BLaER1 (cell line): ENCODE measurements at regions not wholly inside any gene's neighbourhood (a gene's known extent, or its start where the extent isn't known, plus 50 kb on each side); places are given as distances from the start of the nearest gene placed in this dataset.
"Not testable (repeated sequence)": the region's sequence is repeated elsewhere in the genome, so short reads cannot be mapped to it uniquely, and the experiment has no call there.

Experiments
- H3K27ac ChIP-seq: shearing (Covaris generic); formaldehyde crosslinking; 2 replicates; pipeline ENCODE4 v1.8.1; 2022
- H3K27me3 ChIP-seq: shearing (Covaris generic); formaldehyde crosslinking; 2 replicates; pipeline ENCODE4 v1.8.1; 2022
- H3K36me3 ChIP-seq: shearing (Covaris generic); formaldehyde crosslinking; 2 replicates; pipeline ENCODE4 v1.8.1; 2022
- H3K4me1 ChIP-seq: shearing (Covaris generic); formaldehyde crosslinking; 2 replicates; pipeline ENCODE4 v1.8.1; 2022
- H3K4me2 ChIP-seq: shearing (Covaris generic); formaldehyde crosslinking; 2 replicates; pipeline ENCODE4 v1.8.1; 2022
- H3K4me3 ChIP-seq: shearing (Covaris generic); formaldehyde crosslinking; 2 replicates; pipeline ENCODE4 v1.8.1; 2022
- H3K9ac ChIP-seq: shearing (Covaris generic); formaldehyde crosslinking; 2 replicates; pipeline ENCODE4 v1.8.1; 2022
- H3K9me3 ChIP-seq: shearing (Covaris generic); formaldehyde crosslinking; 2 replicates; pipeline ENCODE4 v1.8.1; 2022
- H4K20me1 ChIP-seq: shearing (Covaris generic); formaldehyde crosslinking; 2 replicates; pipeline ENCODE4 v1.8.1; 2022
- Cebpa-rat ChIP-seq: shearing (Covaris generic); IDR thresholded peaks from 2 replicates; pipeline ENCODE4 v1.8.1; 2022

DNA sequence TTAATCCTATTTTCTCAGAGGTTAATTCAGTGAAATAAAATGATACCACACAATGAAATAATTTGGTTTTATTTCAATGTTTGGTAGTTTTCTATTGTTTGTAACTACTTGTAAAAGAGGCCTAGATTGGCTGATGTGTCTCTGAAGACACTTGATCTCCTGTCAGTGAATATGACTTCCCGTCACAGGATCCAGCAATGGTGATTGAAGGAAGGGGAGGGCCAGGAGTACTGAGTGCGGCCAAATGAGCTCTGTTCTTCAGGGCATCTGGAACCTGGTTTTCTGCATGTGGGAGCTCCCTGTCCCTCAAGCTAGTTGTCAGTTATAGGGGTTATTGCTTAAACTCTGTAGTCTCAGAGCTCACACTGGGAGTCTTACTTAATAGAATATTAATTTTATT, 86.5 kb upstream of the OTUD4 start:
- Histone ChIP-seq H3K9ac (no peak overlapping the region), H3K9me3 (no peaks in the 10 kb centered on the region), H3K4me2 (no peak overlapping the region), H3K4me3 (no peak overlapping the region), H3K27me3 (no peaks in the 10 kb centered on the region), H3K36me3 (no peaks in the 10 kb centered on the region), H4K20me1 (no peaks in the 10 kb centered on the region), H3K27ac (no peak overlapping the region), H3K4me1 (no peaks in the 10 kb centered on the region)
- no peak for TF ChIP-seq Cebpa-rat

DNA sequence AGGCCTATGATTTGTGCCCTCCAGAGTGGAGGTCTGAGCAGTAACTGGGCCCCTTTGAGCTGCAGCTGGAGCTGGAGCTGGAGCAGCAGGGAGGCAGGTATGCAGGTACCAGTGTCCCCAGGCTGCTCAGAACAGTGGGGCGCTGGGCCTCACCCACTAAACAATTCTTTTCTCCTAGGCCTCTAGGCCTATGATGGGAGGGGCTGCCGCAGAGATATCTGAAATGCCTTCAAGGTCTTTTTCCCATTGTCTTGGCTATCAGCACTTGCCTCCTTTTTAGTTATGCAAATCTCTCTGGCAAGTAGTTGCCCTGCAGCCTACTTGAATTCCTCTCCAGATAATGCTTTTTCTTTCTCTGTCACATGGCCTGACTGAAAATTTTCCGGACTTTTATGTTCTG, 79.7 kb upstream of the OTUD4 start:
- H3K4me1 ChIP-seq, result no peaks in the 10 kb centered on the region
- no peak for TF ChIP-seq Cebpa-rat

GRCh38 chr4:145255311-145255710, 74.9 kb upstream of the OTUD4 start:
- peaks cover 15% of the 10 kb centered on the region for H3K9me3 ChIP-seq
- H3K4me2 ChIP-seq, H3K27me3 ChIP-seq, H3K36me3 ChIP-seq, H3K27ac ChIP-seq, H3K4me1 ChIP-seq, H3K9ac ChIP-seq, H4K20me1 ChIP-seq, H3K4me3 ChIP-seq: not testable (repeated sequence)

More for the DNA sequence above, 79.7 kb upstream of the OTUD4 start:
- Histone ChIP-seq H3K9ac (no peak overlapping the region), H4K20me1 (no peaks in the 10 kb centered on the region), H3K27me3 (no peaks in the 10 kb centered on the region), H3K4me2 (no peak overlapping the region), H3K4me3 (no peak overlapping the region), H3K27ac (no peak overlapping the region), H3K9me3 (peaks cover 23% of the 10 kb centered on the region), H3K36me3 (no peaks in the 10 kb centered on the region)

DNA sequence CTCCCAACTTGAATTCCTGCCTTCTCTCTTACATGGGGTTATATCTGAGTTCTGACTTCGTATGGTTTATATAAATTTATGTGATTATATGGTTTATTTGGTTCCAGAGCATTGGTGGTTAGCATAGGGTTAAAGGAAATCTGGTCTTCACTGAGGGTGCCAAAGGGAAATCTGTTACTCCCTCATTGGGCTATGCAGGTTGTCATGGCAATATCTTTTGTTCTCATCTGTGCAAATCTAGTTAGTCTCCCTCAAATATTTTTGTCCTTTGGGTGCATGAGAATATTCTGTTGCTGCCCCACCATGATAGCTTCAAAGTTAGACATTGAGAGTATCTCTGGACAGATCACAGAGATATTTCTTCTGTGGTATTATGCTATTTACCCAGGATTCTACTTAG, 71.8 kb upstream of the OTUD4 start:
- H3K4me3 ChIP-seq, result no peak overlapping the region
- TF ChIP-seq Cebpa-rat, result no peak

GRCh38 chr4:145251391-145251790, 71.0 kb upstream of the OTUD4 start:
- H3K27ac ChIP-seq, result no peak overlapping the region
- H3K4me3 ChIP-seq, result no peak overlapping the region
- TF ChIP-seq Cebpa-rat, result no peak

More for the DNA sequence above, 71.8 kb upstream of the OTUD4 start:
- Histone ChIP-seq H4K20me1 (no peaks in the 10 kb centered on the region), H3K4me2 (no peak overlapping the region), H3K4me1 (no peaks in the 10 kb centered on the region), H3K27ac (no peak overlapping the region), H3K36me3 (no peaks in the 10 kb centered on the region), H3K9me3 (no peaks in the 10 kb centered on the region), H3K9ac (no peak overlapping the region), H3K27me3 (no peaks in the 10 kb centered on the region)

DNA sequence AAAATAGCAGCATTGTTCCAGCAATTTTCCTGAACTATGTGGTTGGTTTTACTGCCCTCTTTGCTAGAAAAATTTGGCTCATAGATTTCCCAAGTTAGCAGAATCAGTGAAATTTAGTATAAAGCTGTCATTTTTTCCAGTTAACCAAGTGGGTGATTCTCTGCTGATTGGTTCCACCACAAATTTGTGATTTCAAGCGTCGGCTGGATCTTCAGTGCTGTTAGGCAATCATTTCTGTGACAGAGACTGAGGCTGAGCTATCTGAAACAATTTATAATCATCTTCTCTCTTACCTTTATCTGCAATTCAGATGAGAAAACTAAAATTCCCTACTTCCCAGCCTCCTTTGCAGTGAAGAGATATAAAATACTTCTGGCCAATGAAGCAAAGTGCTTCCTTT, 68.6 kb upstream of the OTUD4 start:
- Histone ChIP-seq H3K9me3 (peaks cover 6% of the 10 kb centered on the region; the same call in 1 of the 2 replicates), H4K20me1 (no peaks in the 10 kb centered on the region), H3K27ac (no peak overlapping the region)

More at GRCh38 chr4:145251391-145251790, 71.0 kb upstream of the OTUD4 start:
- Histone ChIP-seq H3K4me2 (no peak overlapping the region), H3K9me3 (no peaks in the 10 kb centered on the region), H3K36me3 (no peaks in the 10 kb centered on the region), H3K27me3 (no peaks in the 10 kb centered on the region), H3K4me1 (no peaks in the 10 kb centered on the region), H4K20me1 (no peaks in the 10 kb centered on the region), H3K9ac (no peak overlapping the region)

DNA sequence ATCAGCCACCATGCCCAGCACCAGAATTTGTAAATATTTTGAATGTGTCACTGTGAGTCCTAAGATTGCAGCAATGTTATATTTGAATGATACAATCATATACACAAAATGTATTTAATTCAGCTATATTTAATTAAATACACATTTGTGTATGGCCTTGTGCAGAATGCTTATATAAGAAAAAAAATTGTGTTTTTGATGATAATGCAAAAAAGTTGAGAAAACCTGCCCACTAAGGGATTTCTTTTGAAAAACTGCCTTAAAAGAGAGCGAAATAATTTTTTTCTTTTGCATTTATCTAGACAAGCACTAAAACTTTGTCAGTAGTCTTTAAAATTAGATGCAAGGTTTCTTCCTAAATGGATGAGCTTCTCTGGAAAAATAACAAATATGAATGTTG, 68.1 kb upstream of the OTUD4 start:
- Histone ChIP-seq H3K4me3 (no peak overlapping the region), H3K27ac (no peak overlapping the region), H3K27me3 (no peaks in the 10 kb centered on the region), H3K9me3 (peaks cover 11% of the 10 kb centered on the region), H3K4me1 (no peaks in the 10 kb centered on the region), H3K4me2 (no peak overlapping the region), H4K20me1 (no peaks in the 10 kb centered on the region), H3K9ac (no peak overlapping the region), H3K36me3 (no peaks in the 10 kb centered on the region)
- no peak for TF ChIP-seq Cebpa-rat

More for the DNA sequence above, 68.6 kb upstream of the OTUD4 start:
- H3K4me1 ChIP-seq, result no peaks in the 10 kb centered on the region
- no peak overlapping the region for H3K4me3 ChIP-seq
- no peaks in the 10 kb centered on the region for H3K36me3 ChIP-seq
- no peak overlapping the region for H3K4me2 ChIP-seq
- no peak overlapping the region for H3K9ac ChIP-seq
- H3K27me3 ChIP-seq, result no peaks in the 10 kb centered on the region
- no peak for TF ChIP-seq Cebpa-rat

GRCh38 chr4:145234091-145234706, 53.8 kb upstream of the OTUD4 start:
- Histone ChIP-seq H3K27ac (no peak overlapping the region), H3K4me3 (no peak overlapping the region), H3K9me3 (no peaks in the 10 kb centered on the region), H4K20me1 (no peaks in the 10 kb centered on the region), H3K27me3 (no peaks in the 10 kb centered on the region), H3K4me2 (no peak overlapping the region), H3K9ac (no peak overlapping the region), H3K36me3 (no peaks in the 10 kb centered on the region), H3K4me1 (peaks cover 7% of the 10 kb centered on the region; the same call in 1 of the 2 replicates)
- TF ChIP-seq Cebpa-rat, result no peak

DNA sequence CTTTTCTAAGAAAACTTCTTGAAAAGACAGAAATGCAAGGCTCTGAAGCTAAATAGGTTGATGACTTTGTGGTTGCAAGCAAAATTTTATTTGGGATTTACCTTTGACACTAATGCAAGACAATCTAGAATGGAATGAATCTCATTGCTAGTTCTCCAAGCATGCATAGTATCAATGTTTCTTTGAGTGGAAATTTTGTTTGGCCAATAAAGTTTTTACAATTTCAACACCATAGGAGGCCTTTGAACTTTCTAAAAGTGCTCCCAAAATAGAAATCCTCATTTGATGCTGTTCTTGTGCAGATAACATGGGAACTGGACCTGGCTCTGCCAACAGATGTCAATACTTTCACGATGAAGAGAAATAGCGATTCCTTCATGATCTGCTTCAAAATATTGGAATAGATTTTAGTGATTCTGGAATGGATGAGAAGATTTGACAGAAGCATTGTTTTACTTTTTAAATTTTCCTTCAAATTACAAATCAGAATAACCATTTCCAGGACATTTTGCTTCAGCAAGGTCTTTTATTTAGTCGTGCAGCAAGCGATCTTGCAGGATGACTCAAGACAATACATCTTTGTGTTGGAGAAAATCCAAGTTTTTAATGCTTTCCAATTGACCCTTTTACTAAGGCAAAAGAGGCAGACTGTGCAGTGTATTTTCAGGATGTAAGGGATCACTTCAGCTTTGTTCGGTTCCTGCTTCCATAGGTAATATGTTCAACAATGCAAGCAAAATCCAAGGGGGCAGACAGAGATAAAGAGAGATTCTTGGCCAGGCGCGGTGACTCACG, 51.7 kb upstream of the OTUD4 start:
- peaks cover 7% of the 10 kb centered on the region; the same call in 1 of the 2 replicates for H3K4me1 ChIP-seq
- no peak overlapping the region for H3K27ac ChIP-seq
- H4K20me1 ChIP-seq, result no peaks in the 10 kb centered on the region
- no peaks in the 10 kb centered on the region for H3K27me3 ChIP-seq
- H3K9me3 ChIP-seq, result no peaks in the 10 kb centered on the region
- H3K4me3 ChIP-seq, result no peak overlapping the region
- no peak overlapping the region for H3K9ac ChIP-seq
- H3K36me3 ChIP-seq, result no peaks in the 10 kb centered on the region
- H3K4me2 ChIP-seq, result no peak overlapping the region
- no peak for TF ChIP-seq Cebpa-rat

DNA sequence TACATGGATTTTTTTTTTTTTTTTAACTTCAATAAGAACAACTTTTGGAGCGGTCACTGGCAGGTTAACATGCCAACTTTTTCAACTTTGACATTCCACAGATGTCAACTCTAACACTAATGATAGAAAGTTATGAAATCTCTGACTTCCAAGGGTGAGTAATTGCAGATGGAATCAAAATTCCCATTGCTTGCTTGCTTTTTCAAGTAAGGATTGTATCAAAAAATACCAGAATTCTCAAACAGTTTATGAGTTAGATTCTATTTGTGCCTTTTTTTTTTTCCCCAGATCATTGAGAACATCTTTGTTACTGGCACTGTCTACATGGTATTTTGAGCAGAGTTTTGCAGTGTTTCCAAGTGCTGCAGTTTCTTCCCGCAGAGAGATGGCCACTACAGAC, 50.3 kb upstream of the OTUD4 start:
- Histone ChIP-seq H4K20me1 (no peaks in the 10 kb centered on the region), H3K9me3 (no peaks in the 10 kb centered on the region), H3K27ac (no peak overlapping the region), H3K4me1 (peaks cover 7% of the 10 kb centered on the region; the same call in 1 of the 2 replicates), H3K4me2 (no peak overlapping the region), H3K36me3 (no peaks in the 10 kb centered on the region), H3K4me3 (no peak overlapping the region), H3K27me3 (no peaks in the 10 kb centered on the region), H3K9ac (no peak overlapping the region)
- TF ChIP-seq Cebpa-rat, result no peak
